Upper lobe of left lung (tissue), 6 donors: ENCODE measurements at regions not wholly inside any gene's neighbourhood (a gene's known extent, or its start where the extent isn't known, plus 50 kb on each side); places are given as distances from the start of the nearest gene placed in this dataset.

ENCODE experiments used
- ATAC-seq, 2 donors: fragments of 200-7000 bp; cut with Tn5 transposase; one replicate each; pipeline ENCODE4 v1.9.1; 2022; ENCODE audit warnings: mild to moderate bottlenecking in 2 of 2, moderate library complexity in 2 of 2; ENCODE audit not compliant: low FRiP score in 2 of 2
- DNase-seq, 2 donors: peaks; one replicate each; pipeline ENCODE4 v3.0.0-alpha.2; 2019 to 2020
- H3K27ac ChIP-seq, 4 donors: fragments of 200-600 bp; sonication (generic); one replicate each; pipeline ENCODE4 v1.5.1; 2016 to 2019
- H3K27me3 ChIP-seq, 4 donors: fragments of 200-600 bp; sonication (generic); one replicate each; pipeline ENCODE4 v1.5.1; 2017 to 2019
- H3K36me3 ChIP-seq, 4 donors: fragments of 200-600 bp; sonication (generic); one replicate each; pipeline ENCODE4 v1.5.1; 2016 to 2019
- H3K4me1 ChIP-seq, 4 donors: fragments of 200-600 bp; sonication (generic); one replicate each; pipeline ENCODE4 v1.5.1; 2018 to 2019
- H3K4me3 ChIP-seq, 4 donors: fragments of 200-600 bp; sonication (generic); one replicate each; pipeline ENCODE4 v1.5.1; 2017 to 2019; ENCODE audit warnings: mild to moderate bottlenecking in 2 of 4, moderate library complexity in 1 of 4
- H3K9me3 ChIP-seq, 4 donors: fragments of 200-600 bp; sonication (generic); one replicate each; pipeline ENCODE4 v1.5.1; 2018 to 2019
- EP300 ChIP-seq, 4 donors: sonication (generic); formaldehyde crosslinking; IDR thresholded peaks; one replicate each; pipeline ENCODE4 v1.5.1; 2017; ENCODE audit warnings: antibody characterized with exemption in 4 of 4, control low read depth in 2 of 4
- POLR2A ChIP-seq, 4 donors: fragments of 450-650 bp; IDR thresholded peaks; one replicate each; pipeline ENCODE4 v1.5.1; 2016 to 2017; ENCODE audit warnings: antibody characterized with exemption in 4 of 4, mild to moderate bottlenecking in 2 of 4
- POLR2AphosphoS5 ChIP-seq, 2 donors: sonication (generic); formaldehyde crosslinking; IDR thresholded peaks; one replicate each; pipeline ENCODE4 v1.5.1; 2017; ENCODE audit warnings: antibody characterized with exemption in 2 of 2
- WGBS, 2 donors: methylation state at CpG; one replicate each; pipeline ENCODE4 v1.1.5; 2017 to 2018; 5-methylcytosine and 5-hydroxymethylcytosine counted together
- TF ChIP-seq, protein P1 (sequence below), 6 experiments: fragments of 450-650 bp in 4 of 6; fragments of 200-600 bp in 2 of 6; sonication (generic) in 2 of 6; IDR thresholded peaks; one replicate each; pipeline ENCODE4 v1.5.1; 2016 to 2019; ENCODE audit warnings: antibody characterized with exemption in 6 of 6
- donor health status: DM: no; HTN: no; CAD: no; lungs with moderate emphysema.
- donor health status: DM: no; HTN: yes; CAD: no; lungs with severe emphysema.

DNA sequence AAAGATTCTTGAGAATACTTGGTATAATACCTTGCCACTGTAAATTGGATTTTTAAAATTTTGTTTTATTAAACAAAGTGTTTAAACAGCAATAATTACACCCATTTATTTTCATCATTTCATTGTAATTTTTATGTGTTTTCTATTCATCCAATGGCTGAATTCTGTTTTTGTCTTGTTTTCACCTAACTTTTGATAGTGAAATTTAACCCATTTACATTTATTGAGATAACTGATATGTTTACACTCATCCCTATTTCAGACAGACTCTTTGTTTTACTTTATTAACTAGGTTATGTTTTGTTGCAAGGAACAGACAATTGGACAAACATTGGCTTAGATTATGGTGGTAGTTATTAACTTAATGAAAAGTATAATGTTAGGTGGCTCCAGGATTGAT lies 113.1 kb upstream of the REG3A start:
- Histone ChIP-seq H3K27ac (no peak overlapping the region), H3K9me3 (peaks cover 0 to 10% (median 0%) of the 10 kb centered on the region in 4 donors), H3K36me3 (no peaks in the 10 kb centered on the region), H3K4me3 (no peak overlapping the region), H3K27me3 (no peaks in the 10 kb centered on the region), H3K4me1 (no peaks in the 10 kb centered on the region)
- no peak for DNase-seq
- TF ChIP-seq, protein P1, sequence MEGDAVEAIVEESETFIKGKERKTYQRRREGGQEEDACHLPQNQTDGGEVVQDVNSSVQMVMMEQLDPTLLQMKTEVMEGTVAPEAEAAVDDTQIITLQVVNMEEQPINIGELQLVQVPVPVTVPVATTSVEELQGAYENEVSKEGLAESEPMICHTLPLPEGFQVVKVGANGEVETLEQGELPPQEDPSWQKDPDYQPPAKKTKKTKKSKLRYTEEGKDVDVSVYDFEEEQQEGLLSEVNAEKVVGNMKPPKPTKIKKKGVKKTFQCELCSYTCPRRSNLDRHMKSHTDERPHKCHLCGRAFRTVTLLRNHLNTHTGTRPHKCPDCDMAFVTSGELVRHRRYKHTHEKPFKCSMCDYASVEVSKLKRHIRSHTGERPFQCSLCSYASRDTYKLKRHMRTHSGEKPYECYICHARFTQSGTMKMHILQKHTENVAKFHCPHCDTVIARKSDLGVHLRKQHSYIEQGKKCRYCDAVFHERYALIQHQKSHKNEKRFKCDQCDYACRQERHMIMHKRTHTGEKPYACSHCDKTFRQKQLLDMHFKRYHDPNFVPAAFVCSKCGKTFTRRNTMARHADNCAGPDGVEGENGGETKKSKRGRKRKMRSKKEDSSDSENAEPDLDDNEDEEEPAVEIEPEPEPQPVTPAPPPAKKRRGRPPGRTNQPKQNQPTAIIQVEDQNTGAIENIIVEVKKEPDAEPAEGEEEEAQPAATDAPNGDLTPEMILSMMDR (IDR thresholded peaks at IDR 0.05): no peak
- TF ChIP-seq POLR2AphosphoS5 (IDR thresholded peaks at IDR 0.05): no peak
- TF ChIP-seq POLR2A (IDR thresholded peaks at IDR 0.05): no peak
- TF ChIP-seq EP300 (IDR thresholded peaks at IDR 0.05): no peak
- no peak for ATAC-seq

DNA sequence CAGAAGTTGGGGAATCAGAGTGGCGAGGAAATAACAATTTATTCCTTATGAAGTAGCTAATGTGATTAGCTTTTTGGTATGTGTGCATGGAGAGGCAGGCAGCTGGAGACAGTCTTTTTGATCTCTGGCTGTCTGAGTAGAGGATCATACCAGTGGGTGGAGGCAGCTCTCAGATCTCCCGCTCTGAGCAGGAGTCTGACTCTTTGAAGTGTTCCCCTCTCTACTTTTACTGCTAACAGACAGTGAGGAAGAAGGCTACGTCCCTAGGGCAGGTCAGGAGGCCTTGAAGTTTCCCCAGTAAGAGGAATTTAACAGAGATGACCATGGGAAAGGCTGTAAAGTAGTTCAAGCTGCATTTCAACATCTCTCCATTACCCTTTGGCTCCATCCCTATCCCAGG lies 111.9 kb upstream of the REG3A start:
- H3K27ac ChIP-seq: no peak overlapping the region
- WGBS, 2 donors: 45 to 58% methylated on average over 3 of the region's 3 CpGs
- TF ChIP-seq POLR2AphosphoS5 (IDR thresholded peaks at IDR 0.05) (no peak), EP300 (IDR thresholded peaks at IDR 0.05) (no peak), POLR2A (IDR thresholded peaks at IDR 0.05) (no peak)
- TF ChIP-seq, protein P1 (IDR thresholded peaks at IDR 0.05): no peak
- no peaks in the 10 kb centered on the region for H3K36me3 ChIP-seq
- H3K9me3 ChIP-seq: peaks cover 0 to 10% (median 0%) of the 10 kb centered on the region in 4 donors
- H3K4me1 ChIP-seq: no peaks in the 10 kb centered on the region
- H3K4me3 ChIP-seq: no peak overlapping the region
- ATAC-seq (no peak), DNase-seq (no peak)
- H3K27me3 ChIP-seq: no peaks in the 10 kb centered on the region

DNA sequence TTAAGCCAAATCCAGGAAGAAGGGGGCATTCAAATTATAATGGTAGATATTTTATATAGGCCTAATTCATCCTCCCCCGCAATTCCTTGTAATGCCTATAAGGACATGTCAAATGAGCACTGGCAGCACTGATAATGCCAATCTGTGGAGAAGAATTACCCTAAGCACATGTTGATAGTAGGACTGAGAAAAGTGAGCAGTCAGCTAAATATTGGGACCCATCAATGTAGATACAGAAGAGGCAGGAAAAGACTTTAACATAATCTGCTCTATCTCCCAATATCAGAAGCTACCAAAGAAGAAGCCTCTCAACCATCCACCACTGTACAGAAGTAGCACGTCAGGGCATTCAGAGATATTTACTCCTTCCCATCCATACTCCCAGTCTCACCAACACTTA lies 101.3 kb upstream of the REG3A start:
- Histone ChIP-seq H3K4me1 (no peaks in the 10 kb centered on the region), H3K36me3 (no peaks in the 10 kb centered on the region), H3K27me3 (no peaks in the 10 kb centered on the region), H3K4me3 (no peak overlapping the region), H3K27ac (no peak overlapping the region), H3K9me3 (no peaks in the 10 kb centered on the region)
- WGBS, 2 donors: 87 to 95% methylated on average over 2 of the region's 2 CpGs
- TF ChIP-seq POLR2AphosphoS5 (IDR thresholded peaks at IDR 0.05) (no peak), POLR2A (IDR thresholded peaks at IDR 0.05) (no peak), EP300 (IDR thresholded peaks at IDR 0.05) (no peak)
- TF ChIP-seq, protein P1 (IDR thresholded peaks at IDR 0.05): no peak
- DNase-seq: no peak
- ATAC-seq: no peak

DNA sequence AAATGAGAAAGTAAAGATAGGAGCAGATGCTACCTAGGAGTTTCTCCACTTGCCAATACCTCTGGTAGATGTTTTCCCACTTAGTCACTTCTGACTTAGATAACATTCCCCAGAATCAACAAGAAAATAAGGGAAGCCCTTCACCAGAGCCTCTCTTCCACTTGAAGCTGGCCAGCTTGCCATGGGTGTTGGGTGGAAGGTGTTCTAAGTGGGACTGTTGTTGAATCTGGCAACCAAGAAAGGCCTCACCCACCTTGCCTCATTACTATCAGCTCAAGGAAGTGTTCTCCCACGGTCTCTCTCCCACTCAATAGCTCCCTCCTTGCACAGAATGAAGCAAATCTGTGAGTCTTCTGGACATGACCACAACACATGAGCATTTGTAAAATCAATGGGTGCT lies 100.4 kb upstream of the REG3A start:
- ATAC-seq: no peak
- no peaks in the 10 kb centered on the region for H3K9me3 ChIP-seq
- H3K4me3 ChIP-seq: no peak overlapping the region
- H3K4me1 ChIP-seq: no peaks in the 10 kb centered on the region
- no peaks in the 10 kb centered on the region for H3K27me3 ChIP-seq
- TF ChIP-seq EP300 (IDR thresholded peaks at IDR 0.05) (no peak), POLR2AphosphoS5 (IDR thresholded peaks at IDR 0.05) (no peak)
- DNase-seq: no peak
- no peaks in the 10 kb centered on the region for H3K36me3 ChIP-seq
- WGBS, 2 donors: 55 to 69% methylated on average over 1 of the region's 1 CpG
- no peak overlapping the region for H3K27ac ChIP-seq

DNA sequence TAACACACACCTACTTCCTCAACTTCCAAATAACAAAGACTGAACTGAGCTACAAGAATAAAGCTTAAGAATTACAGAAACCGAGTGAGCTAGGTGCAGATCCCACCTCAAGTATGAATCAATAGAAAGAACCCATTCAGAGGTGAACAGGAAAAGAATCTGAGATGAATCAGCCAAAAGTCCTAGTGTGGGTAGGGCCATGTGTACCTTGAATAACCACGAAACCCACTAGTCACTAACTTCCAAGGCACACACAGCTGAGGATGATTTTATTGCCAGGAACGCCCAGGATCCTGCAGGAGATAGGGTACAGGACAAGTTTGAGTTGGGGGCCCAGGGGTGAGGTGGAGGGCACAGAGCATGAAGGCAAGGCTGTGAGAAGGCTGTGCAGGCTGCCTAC lies 99.7 kb upstream of the REG3A start:
- Histone ChIP-seq H3K36me3 (no peaks in the 10 kb centered on the region), H3K27ac (no peak overlapping the region), H3K4me1 (no peaks in the 10 kb centered on the region), H3K27me3 (no peaks in the 10 kb centered on the region), H3K4me3 (no peak overlapping the region), H3K9me3 (no peaks in the 10 kb centered on the region)
- DNase-seq (no peak), ATAC-seq (peak in 1 of 2 donors; percentile 40)
- 67 to 79% methylated on average over 3 of the region's 3 CpGs for WGBS, 2 donors
- TF ChIP-seq POLR2A (IDR thresholded peaks at IDR 0.05) (no peak), POLR2AphosphoS5 (IDR thresholded peaks at IDR 0.05) (no peak), EP300 (IDR thresholded peaks at IDR 0.05) (no peak)
- TF ChIP-seq, protein P1 (IDR thresholded peaks at IDR 0.05): no peak
